NCI-H1092 (cell line): ENCODE measurements at regions not wholly inside any gene's neighbourhood (a gene's known extent, or its start where the extent isn't known, plus 50 kb on each side); places are given as distances from the start of the nearest gene placed in this dataset.
A peak's percentile ranks its signal among the peaks of the same experiment; 100 is the strongest.
"Not testable (repeated sequence)": the region's sequence is repeated elsewhere in the genome, so short reads cannot be mapped to it uniquely, and the experiment has no call there.

Experiments
- DNase-seq: peaks from one replicate; lab custom pipeline; 2025; lab: John Stamatoyannopoulos, UW

GRCh38 chr17:20944014-20944865 lies 98.6 kb downstream of the USP22 start:
- DNase-seq, result peak; percentile 9

DNA sequence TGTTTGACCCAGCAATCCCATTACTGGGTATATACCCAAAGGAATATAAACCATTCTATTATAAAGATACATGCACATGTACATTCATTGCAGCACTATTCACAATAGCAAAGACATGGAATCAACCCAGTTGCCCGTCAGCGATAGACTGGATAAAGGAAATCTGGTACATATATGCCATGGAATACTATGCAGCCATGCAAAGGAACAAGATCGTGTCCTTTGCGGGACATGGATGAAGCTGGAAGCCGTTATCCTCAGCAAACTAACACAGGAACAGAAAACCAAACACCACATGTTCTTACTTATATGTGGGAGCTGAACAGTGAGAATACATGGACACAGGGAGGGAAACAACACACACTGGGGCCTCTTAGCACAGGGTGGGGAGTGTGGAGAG lies 95.1 kb downstream of the USP22 start:
- not testable (repeated sequence) for DNase-seq

DNA sequence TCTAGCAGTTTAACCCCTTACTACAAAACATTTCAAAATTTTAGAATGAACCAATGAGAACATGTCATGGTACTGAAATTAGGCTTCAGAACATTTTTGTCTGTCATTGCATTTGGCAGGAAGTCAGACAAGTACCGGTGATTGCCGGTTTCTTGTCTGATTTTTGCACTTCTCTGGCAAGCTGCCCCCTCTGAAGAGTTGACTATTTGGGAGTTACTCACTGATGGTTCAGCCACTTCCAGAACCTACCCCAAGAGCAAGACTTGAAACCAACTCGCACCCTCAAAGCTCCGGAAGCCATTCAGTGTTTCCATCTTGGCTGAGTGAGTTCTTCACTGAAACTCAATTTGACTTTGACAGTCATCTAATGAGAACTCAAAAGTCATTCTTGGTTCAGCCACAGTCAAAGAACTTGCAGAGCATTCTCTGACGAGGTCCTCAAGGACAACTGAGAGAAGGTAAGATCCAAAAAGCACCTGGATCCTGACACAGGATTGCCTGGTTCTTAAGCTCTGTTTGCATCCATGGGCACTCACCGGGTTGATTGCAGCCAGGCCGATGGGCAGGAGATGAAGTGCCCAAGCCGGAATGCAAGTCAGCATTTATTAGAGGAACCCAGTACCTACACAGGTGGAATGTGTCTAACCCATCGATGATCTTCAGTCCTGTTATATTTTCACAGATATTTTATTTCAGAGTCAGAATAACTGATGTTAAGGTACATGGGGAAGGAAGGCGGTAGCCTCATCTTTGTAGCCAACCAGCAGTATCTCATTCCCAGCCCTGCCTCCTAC lies 93.6 kb downstream of the USP22 start:
- DNase-seq, result no peak
